DOHH2 (cell line): ENCODE measurements at regions not wholly inside any gene's neighbourhood (a gene's known extent, or its start where the extent isn't known, plus 50 kb on each side); places are given as distances from the start of the nearest gene placed in this dataset.

Experiments
- H3F3A ChIP-seq: fragments of 200-600 bp; sonication (generic), shearing (Covaris generic); 2 replicates; pipeline ENCODE4 v1.6.0; 2016; ENCODE audit warnings: antibody characterized with exemption, mild to moderate bottlenecking; ENCODE audit not compliant: control insufficient read depth, insufficient read depth
- H3K27ac ChIP-seq: fragments of 200-600 bp; sonication (generic); 2 replicates; pipeline ENCODE4 v1.5.1; 2014; ENCODE audit warnings: low read depth, mild to moderate bottlenecking, low read length, moderate library complexity
- H3K27me3 ChIP-seq: fragments of 200-600 bp; sonication (generic); 2 replicates; pipeline ENCODE4 v1.6.1; 2014; ENCODE audit warnings: mild to moderate bottlenecking, low read length, mixed read lengths; ENCODE audit not compliant: control insufficient read depth
- H3K36me3 ChIP-seq: fragments of 200-600 bp; sonication (generic); 2 replicates; pipeline ENCODE4 v1.6.1; 2014; ENCODE audit warnings: mild to moderate bottlenecking, low read length, moderate library complexity, mixed read lengths; ENCODE audit not compliant: control insufficient read depth
- H3K4me1 ChIP-seq: fragments of 200-600 bp; sonication (generic); 2 replicates; pipeline ENCODE4 v1.6.1; 2014; ENCODE audit warnings: mild to moderate bottlenecking, low read length, mixed read lengths; ENCODE audit not compliant: control insufficient read depth
- H3K4me2 ChIP-seq: fragments of 200-600 bp; sonication (generic); 2 replicates; pipeline ENCODE4 v1.6.0; 2014; ENCODE audit warnings: mild to moderate bottlenecking, low read length, moderate library complexity
- H3K4me3 ChIP-seq: fragments of 200-600 bp; sonication (generic); 2 replicates; pipeline ENCODE4 v1.5.1; 2014; ENCODE audit warnings: mild to moderate bottlenecking, low read length, mixed read lengths
- H3K79me2 ChIP-seq: fragments of 200-600 bp; sonication (generic); 2 replicates; pipeline ENCODE4 v1.6.1; 2014; ENCODE audit warnings: mild to moderate bottlenecking, low read length, mixed read lengths; ENCODE audit not compliant: control insufficient read depth
- H3K9me2 ChIP-seq: fragments of 200-600 bp; sonication (generic); replicated peaks from 2 replicates; pipeline ENCODE4 v1.6.1; 2014; ENCODE audit warnings: mild to moderate bottlenecking, low read length, mixed read lengths; ENCODE audit not compliant: control insufficient read depth
- H3K9me3 ChIP-seq: fragments of 200-600 bp; sonication (generic); 2 replicates; pipeline ENCODE4 v1.6.1; 2014; ENCODE audit warnings: antibody characterized with exemption, low read length, mixed read lengths; ENCODE audit not compliant: control insufficient read depth, insufficient read depth
- H4K20me1 ChIP-seq: fragments of 200-600 bp; sonication (generic); 2 replicates; pipeline ENCODE4 v1.6.0; 2014; ENCODE audit warnings: low read depth, mild to moderate bottlenecking, antibody characterized with exemption, low read length, moderate library complexity; ENCODE audit not compliant: control insufficient read depth, insufficient read depth
- CTCF ChIP-seq: fragments of 200-600 bp; sonication (generic); IDR thresholded peaks from one replicate; pipeline ENCODE4 v1.5.1; 2014; ENCODE audit warnings: antibody characterized with exemption, mild to moderate bottlenecking, low read depth, low read length; ENCODE audit not compliant: poor library complexity, severe bottlenecking
- EZH2phosphoT487 ChIP-seq: fragments of 200-600 bp; sonication (generic); IDR thresholded peaks from 2 replicates; pipeline ENCODE4 v1.6.1; 2017; ENCODE audit warnings: borderline replicate concordance, mild to moderate bottlenecking, antibody characterized with exemption, low read length, moderate library complexity, mixed read lengths

- H3K9me2 ChIP-seq, result no peaks in the 10 kb centered on the region
- no peaks in the 10 kb centered on the region for H3K27me3 ChIP-seq
- H3K36me3 ChIP-seq, result no peaks in the 10 kb centered on the region
- H3K9me3 ChIP-seq, result peaks cover 8% of the 10 kb centered on the region; the same call in 1 of the 2 replicates
- H3F3A ChIP-seq, result no peaks in the 10 kb centered on the region
- TF ChIP-seq EZH2phosphoT487 (no peak), CTCF (no peak)
- H3K4me3 ChIP-seq, result no peak overlapping the region
- no peaks in the 10 kb centered on the region for H3K79me2 ChIP-seq
- no peak overlapping the region for H3K27ac ChIP-seq
- no peaks in the 10 kb centered on the region for H4K20me1 ChIP-seq
- no peak overlapping the region for H3K4me2 ChIP-seq
- H3K4me1 ChIP-seq, result 0 out of 2 replicates have a peak, but pooled peaks cover 3% of the 10 kb centered on the region
These were observed 138.3 kb upstream of the DMAC1 start for GRCh38 chr9:7937761-7938491.

GRCh38 chr9:7936996-7937395 is 137.4 kb upstream of the DMAC1 start:
- TF ChIP-seq EZH2phosphoT487 (no peak), CTCF (no peak)
- no peaks in the 10 kb centered on the region for H3K27me3 ChIP-seq
- H3K79me2 ChIP-seq, result no peaks in the 10 kb centered on the region
- H3K4me3 ChIP-seq, result no peak overlapping the region
- H3K4me1 ChIP-seq, result 0 out of 2 replicates have a peak, but pooled peaks cover 3% of the 10 kb centered on the region
- no peak overlapping the region for H3K27ac ChIP-seq
- no peaks in the 10 kb centered on the region for H3K9me2 ChIP-seq
- no peaks in the 10 kb centered on the region for H3F3A ChIP-seq
- no peak overlapping the region for H3K4me2 ChIP-seq
- no peaks in the 10 kb centered on the region for H4K20me1 ChIP-seq
- H3K9me3 ChIP-seq, result peaks cover 8% of the 10 kb centered on the region; the same call in 1 of the 2 replicates
- H3K36me3 ChIP-seq, result no peaks in the 10 kb centered on the region

- Histone ChIP-seq H3K4me1 (0 out of 2 replicates have a peak, but pooled peaks cover 3% of the 10 kb centered on the region), H3K4me3 (no peak overlapping the region), H3K27me3 (no peaks in the 10 kb centered on the region), H3K4me2 (no peak overlapping the region), H3K79me2 (no peaks in the 10 kb centered on the region), H3F3A (no peaks in the 10 kb centered on the region), H3K9me2 (no peaks in the 10 kb centered on the region), H4K20me1 (no peaks in the 10 kb centered on the region), H3K9me3 (peaks cover 8% of the 10 kb centered on the region; the same call in 1 of the 2 replicates), H3K27ac (no peak overlapping the region), H3K36me3 (no peaks in the 10 kb centered on the region)
- no peak for TF ChIP-seq CTCF
- no peak for TF ChIP-seq EZH2phosphoT487
These were observed 136.6 kb upstream of the DMAC1 start for GRCh38 chr9:7936163-7936562.
